ENCODE measurements at regions not wholly inside any gene's neighbourhood (a gene's known extent, or its start where the extent isn't known, plus 50 kb on each side); places are given as distances from the start of the nearest gene placed in this dataset.

DNA sequence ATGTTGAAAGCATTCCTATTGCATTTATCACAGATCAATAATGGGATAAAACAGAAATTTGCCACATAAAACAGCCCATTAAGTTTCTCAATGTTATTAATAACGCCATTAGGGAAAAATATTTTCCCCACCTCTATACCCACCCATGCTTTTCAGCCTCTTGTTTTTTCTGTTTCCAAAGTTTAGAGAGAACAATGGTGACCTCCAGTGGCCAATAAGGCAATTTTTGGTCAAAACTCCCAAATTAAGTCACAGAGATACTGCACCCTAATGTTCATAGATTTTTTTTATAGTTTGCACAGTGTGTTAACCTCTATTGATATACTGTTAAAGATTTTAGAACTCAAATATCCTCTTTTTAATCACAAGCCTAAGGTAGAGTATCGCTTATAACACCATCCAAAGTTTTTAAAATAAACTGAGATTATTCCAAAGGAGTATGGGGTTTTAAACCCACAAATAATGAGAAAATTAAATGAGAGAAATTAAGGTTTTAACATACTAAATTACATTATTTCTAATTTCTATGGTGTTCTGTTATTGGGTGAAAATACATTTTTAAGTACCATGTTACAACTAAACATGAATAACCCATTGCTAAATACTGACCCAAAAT lies 184.7 kb upstream of the DCN start:
- in situ Hi-C loops (cut with MboI; ENCODE audit: low sequenced_read_pairs, unreplicated experiment) = no loop called here
- peak; percentile 10 for DNase-seq (ENCODE audit: low spot score)
- TF ChIP-seq CTCF (IDR thresholded peaks at IDR 0.05; ENCODE audit: borderline replicate concordance, control extremely low read depth, extremely low read depth, insufficient read depth, missing control alignments) = no peak

GRCh38 chr12:91364471-91365184 lies 182.0 kb upstream of the DCN start:
- DNase-seq (ENCODE audit: low spot score) = no peak
- in situ Hi-C loops (cut with MboI; ENCODE audit: low sequenced_read_pairs, unreplicated experiment) = no loop called here
- TF ChIP-seq CTCF (IDR thresholded peaks at IDR 0.05; ENCODE audit: borderline replicate concordance, control extremely low read depth, extremely low read depth, insufficient read depth, missing control alignments) = no peak

GRCh38 chr12:91361864-91362263 lies 179.2 kb upstream of the DCN start:
- in situ Hi-C loops (cut with MboI; ENCODE audit: low sequenced_read_pairs, unreplicated experiment) = no loop called here
- no peak for TF ChIP-seq CTCF (IDR thresholded peaks at IDR 0.05; ENCODE audit: borderline replicate concordance, control extremely low read depth, extremely low read depth, insufficient read depth, missing control alignments)
- DNase-seq (ENCODE audit: low spot score) = peak; percentile 9

GRCh38 chr12:91357381-91357780 lies 174.8 kb upstream of the DCN start:
- TF ChIP-seq CTCF (IDR thresholded peaks at IDR 0.05; ENCODE audit: borderline replicate concordance, control extremely low read depth, extremely low read depth, insufficient read depth, missing control alignments) = no peak
- in situ Hi-C loops (cut with MboI; ENCODE audit: low sequenced_read_pairs, unreplicated experiment) = no loop called here
- DNase-seq (ENCODE audit: low spot score) = no peak

DNA sequence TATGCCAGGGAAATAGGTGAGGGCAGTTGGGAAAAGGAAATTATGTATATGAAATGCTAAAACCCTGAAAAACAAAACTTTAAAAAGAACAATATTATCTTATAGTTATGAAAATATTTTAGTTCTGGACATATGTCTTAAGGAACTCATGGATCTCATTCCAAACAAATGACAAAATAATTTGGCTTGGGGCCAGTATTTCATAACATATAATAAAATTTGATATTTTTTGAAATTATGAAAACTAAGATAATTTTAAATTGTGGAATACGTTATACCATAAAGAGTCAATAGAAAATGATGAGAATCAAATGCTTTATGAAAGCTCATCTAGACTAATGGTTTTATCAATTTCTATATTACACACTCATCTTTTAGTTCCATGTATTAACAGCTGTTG lies 173.8 kb upstream of the DCN start:
- no peak for DNase-seq (ENCODE audit: low spot score)
- no peak for TF ChIP-seq CTCF (IDR thresholded peaks at IDR 0.05; ENCODE audit: borderline replicate concordance, control extremely low read depth, extremely low read depth, insufficient read depth, missing control alignments)
- in situ Hi-C loops (cut with MboI; ENCODE audit: low sequenced_read_pairs, unreplicated experiment) = no loop called here

- in situ Hi-C loops (cut with MboI; ENCODE audit: low sequenced_read_pairs, unreplicated experiment) = no loop called here
- peak; percentile 6 for DNase-seq (ENCODE audit: low spot score)
- peak; percentile 61 for TF ChIP-seq CTCF (IDR thresholded peaks at IDR 0.05; ENCODE audit: borderline replicate concordance, control extremely low read depth, extremely low read depth, insufficient read depth, missing control alignments)
Observed at GRCh38 chr12:91355150-91356006, 172.8 kb upstream of the DCN start.

Data from GM13976 (cell line).